ENCODE measurements at regions not wholly inside any gene's neighbourhood (a gene's known extent, or its start where the extent isn't known, plus 50 kb on each side); places are given as distances from the start of the nearest gene placed in this dataset.
"Not testable (repeated sequence)": the region's sequence is repeated elsewhere in the genome, so short reads cannot be mapped to it uniquely, and the experiment has no call there.

DNA sequence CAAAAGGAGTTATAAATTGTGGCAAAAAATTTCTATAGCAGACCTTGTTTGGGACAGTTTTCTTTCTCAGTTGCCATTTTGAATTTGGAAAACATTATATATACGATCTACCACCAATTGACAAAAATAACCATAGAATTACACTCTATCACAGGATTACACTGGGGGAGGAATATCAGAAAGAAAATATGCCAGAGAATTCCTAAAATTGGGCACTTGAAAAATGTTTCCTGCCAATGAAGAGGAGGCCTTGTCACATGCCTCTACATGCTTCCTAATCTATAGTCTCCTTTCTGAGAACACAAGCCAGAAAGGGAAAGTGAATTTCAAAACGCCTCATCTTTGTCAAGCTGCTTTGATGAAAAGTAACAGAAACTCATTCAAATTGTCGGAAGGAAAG, 78.5 kb upstream of the DNAH5 start:
- TF ChIP-seq CTCF (IDR thresholded peaks at IDR 0.05) (no peak), POLR2A (IDR thresholded peaks at IDR 0.05) (no peak)
- intact Hi-C loops (cut with DNase I), result no loop called here
- no peaks in the 10 kb centered on the region for H3K27me3 ChIP-seq
- H3K36me3 ChIP-seq, result no peaks in the 10 kb centered on the region
- no peaks in the 10 kb centered on the region for H3K9me3 ChIP-seq
- 80 to 85% methylated on average over 3 of the region's 3 CpGs for WGBS, 2 donors
- no peak for DNase-seq
- H3K4me3 ChIP-seq (replicated peaks in 1 of 3), result no peak overlapping the region
- H3K4me1 ChIP-seq, result no peaks in the 10 kb centered on the region
- H3K27ac ChIP-seq, result no peak overlapping the region

- H3K27ac ChIP-seq; DNase-seq; H3K36me3 ChIP-seq; intact Hi-C loops (cut with DNase I); H3K9me3 ChIP-seq; H3K4me1 ChIP-seq; H3K4me3 ChIP-seq (replicated peaks in 1 of 3); H3K27me3 ChIP-seq: not testable (repeated sequence)
- WGBS, 2 donors, result 81 to 98% methylated on average over 3 to 4 of the region's 4 CpGs
These were observed 76.5 kb upstream of the DNAH5 start for GRCh38 chr5:14020944-14021343.

GRCh38 chr5:14019768-14020290, 75.3 kb upstream of the DNAH5 start:
- Histone ChIP-seq H3K4me3 (replicated peaks in 1 of 3) (no peak overlapping the region), H3K27ac (no peak overlapping the region), H3K4me1 (no peaks in the 10 kb centered on the region), H3K36me3 (no peaks in the 10 kb centered on the region), H3K27me3 (no peaks in the 10 kb centered on the region), H3K9me3 (no peaks in the 10 kb centered on the region)
- 83 to 87% methylated on average over 1 of the region's 1 CpG for WGBS, 2 donors
- TF ChIP-seq CTCF (IDR thresholded peaks at IDR 0.05), result no peak
- no peak for TF ChIP-seq POLR2A (IDR thresholded peaks at IDR 0.05)
- intact Hi-C loops (cut with DNase I), result no loop called here
- no peak for DNase-seq

- intact Hi-C loops (cut with DNase I), result no loop called here
- H3K27me3 ChIP-seq, result no peaks in the 10 kb centered on the region
- H3K9me3 ChIP-seq, result no peaks in the 10 kb centered on the region
- no peak overlapping the region for H3K27ac ChIP-seq
- TF ChIP-seq POLR2A (IDR thresholded peaks at IDR 0.05), result no peak
- TF ChIP-seq CTCF (IDR thresholded peaks at IDR 0.05), result no peak
- WGBS, 2 donors, result 74 to 75% methylated on average over 8 of the region's 8 CpGs
- no peak for DNase-seq
- no peaks in the 10 kb centered on the region for H3K36me3 ChIP-seq
- no peaks in the 10 kb centered on the region for H3K4me1 ChIP-seq
- H3K4me3 ChIP-seq (replicated peaks in 1 of 3), result no peak overlapping the region
These were observed 73.4 kb upstream of the DNAH5 start for GRCh38 chr5:14017904-14018303.

DNA sequence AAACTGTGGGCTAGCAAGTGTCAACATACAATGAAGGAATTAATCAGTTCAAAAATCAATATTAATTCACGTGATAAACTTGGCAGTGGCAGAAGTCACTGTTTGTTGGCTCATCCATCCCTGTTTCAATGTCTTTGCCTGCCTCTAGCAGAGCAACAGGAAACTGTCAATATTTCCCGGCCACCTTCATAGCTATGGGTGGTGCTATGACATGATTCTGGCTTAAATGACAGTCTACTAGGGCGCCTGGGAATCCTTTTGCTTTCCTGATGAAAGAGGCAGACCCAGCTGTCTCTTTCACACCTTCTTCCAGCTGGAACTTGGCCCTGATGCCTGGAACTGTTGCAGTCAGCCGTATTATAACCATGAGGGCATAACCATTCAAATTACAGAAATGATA, 72.1 kb upstream of the DNAH5 start:
- intact Hi-C loops (cut with DNase I), result no loop called here
- TF ChIP-seq POLR2A (IDR thresholded peaks at IDR 0.05) (no peak), CTCF (IDR thresholded peaks at IDR 0.05) (no peak)
- Histone ChIP-seq H3K9me3 (no peaks in the 10 kb centered on the region), H3K27me3 (no peaks in the 10 kb centered on the region), H3K36me3 (no peaks in the 10 kb centered on the region), H3K4me1 (no peaks in the 10 kb centered on the region), H3K4me3 (replicated peaks in 1 of 3) (no peak overlapping the region), H3K27ac (no peak overlapping the region)
- no peak for DNase-seq
- 62 to 74% methylated on average over 4 of the region's 4 CpGs for WGBS, 2 donors

All from thyroid gland (tissue), 4 donors.